GM21717 (cell line): ENCODE measurements at regions not wholly inside any gene's neighbourhood (a gene's known extent, or its start where the extent isn't known, plus 50 kb on each side); places are given as distances from the start of the nearest gene placed in this dataset.
A peak's percentile ranks its signal among the peaks of the same experiment; 100 is the strongest.
"Not testable (repeated sequence)": the region's sequence is repeated elsewhere in the genome, so short reads cannot be mapped to it uniquely, and the experiment has no call there.

ENCODE experiments used
- ATAC-seq: cut with Tn5 transposase; IDR thresholded peaks from one replicate; pipeline ENCODE4 v1.9.1; 2021; ENCODE audit warnings: mild to moderate bottlenecking, moderate library complexity; ENCODE audit not compliant: unreplicated experiment

DNA sequence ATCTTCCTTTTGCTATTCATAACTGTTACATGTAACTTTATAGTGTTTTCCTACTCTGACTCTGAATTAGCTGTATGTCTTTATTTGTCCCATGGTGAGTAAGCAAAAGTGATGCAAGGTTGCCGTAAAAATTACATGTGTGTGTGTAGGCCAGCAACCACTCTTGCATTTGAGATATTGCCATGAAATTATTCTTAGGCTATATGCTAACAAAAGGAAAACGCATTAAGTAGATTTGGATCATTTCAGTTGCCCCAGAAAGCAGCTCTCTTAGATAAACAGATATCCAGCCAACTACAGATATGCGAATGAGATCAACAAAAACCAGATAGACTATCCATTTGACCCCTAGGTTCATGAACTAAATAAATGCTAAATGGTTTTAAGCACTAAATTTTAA, 73.6 kb downstream of the CYLC2 start:
- ATAC-seq: no peak

DNA sequence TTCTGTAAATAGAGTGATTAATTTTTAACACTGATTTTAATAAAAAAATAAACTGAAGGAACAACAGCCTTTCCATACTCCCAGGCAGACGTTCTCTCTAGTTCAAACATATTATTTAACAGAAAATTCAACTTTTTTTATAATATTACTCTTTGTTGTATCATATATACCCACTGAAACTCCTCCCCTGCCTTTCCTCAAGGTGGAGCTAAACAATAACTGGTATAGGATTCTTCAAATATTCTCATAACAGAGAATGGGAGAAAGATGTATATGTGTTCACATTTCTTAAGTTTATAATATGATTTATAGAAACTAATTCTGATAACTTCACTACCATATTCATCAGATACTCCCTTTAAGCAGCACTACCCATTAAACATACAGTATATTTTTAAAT, 83.4 kb downstream of the CYLC2 start:
- ATAC-seq: no peak

DNA sequence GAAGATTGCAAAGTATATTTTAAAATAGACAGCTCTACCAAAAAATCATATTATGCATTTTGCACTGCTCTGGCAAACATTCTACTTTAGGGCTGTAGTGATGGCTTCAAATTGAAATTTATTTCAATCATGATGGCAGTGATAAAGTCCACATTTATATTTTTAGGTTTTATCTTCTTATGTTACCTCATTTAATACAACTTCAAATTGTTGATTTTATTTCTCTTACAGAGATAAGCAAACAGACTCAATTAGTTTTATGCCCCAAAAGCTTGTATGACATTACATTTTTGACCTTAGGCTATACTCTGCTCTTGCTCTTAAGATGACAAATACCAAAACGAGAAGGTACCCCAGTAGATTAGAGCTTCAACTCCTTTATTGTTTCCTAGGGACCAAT, 87.4 kb downstream of the CYLC2 start:
- no peak for ATAC-seq

DNA sequence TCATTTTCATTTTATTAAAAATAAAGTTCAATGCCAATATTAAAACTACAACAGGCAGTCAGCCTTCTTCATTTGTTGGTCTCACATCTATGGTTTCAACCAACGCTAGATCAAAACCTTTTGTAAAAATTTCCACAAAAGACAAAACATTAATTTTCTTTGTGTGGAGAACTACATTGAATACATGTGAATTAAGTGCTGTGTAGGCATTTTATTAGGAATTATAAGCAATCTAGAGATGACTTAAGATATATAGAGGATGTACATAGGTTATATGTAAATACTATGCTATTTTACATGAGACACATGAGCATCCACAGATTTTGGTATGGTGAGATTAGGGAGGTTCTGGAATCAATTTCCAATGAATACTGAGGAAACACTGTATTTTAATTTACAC, 94.2 kb downstream of the CYLC2 start:
- ATAC-seq: no peak

DNA sequence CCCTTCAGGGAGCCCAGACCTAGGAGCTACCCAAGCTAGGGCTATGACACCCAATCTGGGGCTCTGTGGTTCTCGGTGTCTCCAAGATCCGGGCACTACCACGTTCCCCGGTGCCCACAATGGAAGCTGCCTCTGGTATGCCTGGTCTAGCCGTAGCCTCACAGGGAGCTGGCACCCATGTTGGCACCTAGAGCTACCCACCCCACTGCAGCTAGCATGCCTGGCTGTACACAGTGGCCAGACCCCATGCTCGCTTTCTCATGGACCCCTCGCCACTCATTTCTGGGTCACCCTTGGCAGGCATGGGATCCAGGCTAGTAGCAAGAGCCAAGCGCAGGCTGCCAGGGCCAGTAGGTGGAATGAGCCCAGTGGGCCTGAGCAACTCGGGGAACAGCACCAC, 109.0 kb downstream of the CYLC2 start:
- ATAC-seq: no peak

DNA sequence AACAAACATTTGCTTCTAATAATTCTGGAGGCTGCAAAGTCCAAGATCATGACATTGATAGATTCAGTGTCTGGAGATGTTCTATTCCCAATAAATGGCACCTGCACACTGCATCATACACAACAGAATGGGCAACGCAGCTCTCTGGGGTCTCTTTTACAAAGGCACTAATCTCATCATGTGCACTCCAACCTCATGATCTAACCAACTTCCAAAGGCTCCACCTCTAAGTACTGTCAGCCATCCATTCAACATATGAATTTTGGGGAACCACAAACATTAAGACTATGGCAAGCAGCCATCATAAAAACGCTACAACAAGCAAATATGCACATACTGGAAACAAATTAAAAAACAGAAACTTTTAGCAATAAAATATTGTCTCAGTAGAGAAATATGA, 121.1 kb downstream of the CYLC2 start:
- ATAC-seq: no peak

DNA sequence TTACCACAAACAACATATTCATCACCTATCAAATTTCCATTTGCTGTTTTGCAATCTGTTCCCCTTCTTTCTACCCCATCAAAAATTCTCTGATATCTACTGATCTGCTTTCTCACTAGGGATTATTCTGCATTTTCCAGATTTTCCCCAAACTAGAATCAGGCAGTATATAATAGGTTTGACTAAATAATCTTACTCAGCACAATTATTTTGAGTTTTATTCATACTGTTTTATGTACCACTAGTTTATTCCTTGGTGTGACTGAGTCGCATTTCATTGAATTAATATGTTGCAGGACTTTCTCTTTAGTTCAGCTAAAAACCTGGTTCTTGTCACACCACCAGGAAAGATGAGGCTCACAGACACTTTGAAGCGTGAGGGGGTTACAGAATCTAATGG, 131.4 kb downstream of the CYLC2 start:
- no peak for ATAC-seq

DNA sequence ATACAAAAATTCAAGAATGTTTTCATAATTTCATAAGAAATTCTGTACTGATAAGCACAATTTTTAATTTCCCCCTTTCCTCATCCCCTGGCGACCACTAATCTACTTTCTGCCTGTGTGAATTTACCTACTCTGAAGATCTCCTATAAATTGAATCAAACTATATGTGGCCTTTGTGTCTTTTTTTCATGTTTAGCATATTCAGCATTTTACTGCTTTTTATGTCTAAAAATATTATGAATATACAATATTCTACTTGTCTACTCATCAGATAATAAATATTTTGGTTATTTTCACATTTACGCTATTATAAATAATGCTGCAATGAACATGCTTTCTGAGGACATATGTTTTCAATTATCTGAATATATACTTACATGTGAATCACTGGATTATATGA, 144.8 kb downstream of the CYLC2 start:
- no peak for ATAC-seq

DNA sequence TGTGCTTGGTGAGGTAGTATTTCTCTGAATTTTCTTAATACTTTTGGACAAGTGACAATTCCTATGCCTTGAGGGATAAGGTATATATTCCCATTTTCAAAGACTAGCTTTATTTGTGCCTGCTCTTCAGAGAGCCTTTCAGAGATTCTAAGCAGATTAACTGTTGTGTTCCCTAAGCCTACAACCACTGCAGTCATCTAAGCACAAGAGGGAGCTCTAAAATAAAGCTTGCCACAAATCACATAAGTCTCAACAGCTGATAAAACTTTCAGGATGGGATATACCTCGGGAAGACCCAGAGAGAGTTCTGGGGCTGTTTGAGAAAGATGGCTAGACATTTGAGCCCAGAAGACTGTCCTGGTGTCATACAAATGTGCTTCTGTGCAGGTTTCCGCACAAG, 157.3 kb downstream of the CYLC2 start:
- ATAC-seq: no peak

DNA sequence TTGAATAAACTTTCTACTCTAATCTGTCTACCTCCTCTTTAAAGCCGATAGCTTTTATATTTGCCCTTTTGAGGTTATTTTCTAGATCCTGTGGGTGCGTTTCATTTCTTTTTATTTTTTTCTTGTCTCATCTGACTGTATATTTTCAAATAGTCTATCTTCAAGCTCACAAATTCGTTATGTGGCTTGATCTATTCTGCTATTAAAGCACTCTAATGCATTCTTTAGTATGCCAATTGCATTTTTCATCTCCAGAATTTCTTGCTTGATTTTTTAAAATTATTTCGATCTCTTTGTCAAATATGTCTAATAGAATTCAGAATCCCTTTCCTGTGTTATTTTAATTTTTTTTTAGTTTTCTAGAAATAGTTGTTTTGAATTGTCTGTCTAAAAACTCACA, 172.4 kb downstream of the CYLC2 start:
- ATAC-seq: no peak

DNA sequence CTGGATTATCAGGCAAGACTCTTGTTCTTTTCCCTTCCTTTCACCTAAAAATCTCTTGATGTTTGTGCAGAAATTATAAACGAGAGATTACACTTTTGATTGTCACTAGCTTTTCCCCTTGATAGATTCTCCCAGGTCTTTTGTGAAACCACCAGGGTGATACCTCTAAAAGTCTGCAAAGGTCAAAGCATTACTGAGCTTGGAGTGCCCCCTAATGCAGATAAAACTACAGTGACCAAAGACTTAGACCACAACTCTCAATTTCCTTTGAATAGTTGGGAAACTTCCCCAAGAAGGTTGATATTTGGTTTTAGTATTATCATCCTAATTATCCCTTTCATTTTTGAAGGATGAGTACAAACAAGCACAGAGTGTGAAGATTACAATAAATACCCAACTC, 173.1 kb downstream of the CYLC2 start:
- ATAC-seq: no peak

DNA sequence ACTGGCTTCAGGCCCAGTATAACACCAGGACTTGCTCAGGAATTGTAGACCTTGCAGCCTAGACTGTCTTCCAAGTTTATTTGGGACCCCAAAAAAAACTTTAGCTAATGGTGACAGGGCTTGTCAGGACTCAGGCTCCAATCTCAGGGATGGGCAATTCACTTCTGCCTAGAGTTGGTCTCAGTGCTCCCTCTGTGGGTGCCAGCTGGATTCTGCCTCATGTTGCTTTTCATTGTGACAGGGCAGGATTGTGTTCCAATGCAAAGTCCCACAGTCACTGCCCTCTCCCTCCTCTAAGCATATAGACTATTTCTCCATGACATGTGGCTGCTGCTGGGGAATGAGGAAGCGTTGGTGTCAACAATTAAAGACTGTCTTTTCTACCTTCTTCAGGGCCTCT, 174.7 kb downstream of the CYLC2 start:
- ATAC-seq: no peak

DNA sequence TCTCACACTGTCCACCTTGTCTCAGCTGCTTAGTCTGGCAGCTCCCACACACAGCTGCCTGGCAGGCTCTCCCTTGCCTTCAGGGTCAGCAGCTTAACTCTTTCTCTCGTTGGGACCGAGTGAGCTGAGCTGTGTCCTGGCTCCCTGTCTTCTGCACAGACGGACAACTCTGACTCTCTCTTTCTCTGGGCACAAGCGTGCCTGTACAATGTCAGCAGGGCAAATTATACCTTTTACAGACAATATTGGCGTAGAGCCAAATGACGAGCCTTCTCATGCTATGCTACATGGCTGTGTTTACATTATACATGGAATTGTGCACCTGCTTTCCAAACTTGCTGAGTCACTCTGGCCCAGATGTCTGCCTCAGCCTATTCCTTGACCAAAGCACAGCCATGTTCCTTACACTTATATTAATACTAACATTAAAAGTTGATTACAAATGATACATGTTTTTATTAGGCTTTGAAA, 188.6 kb downstream of the CYLC2 start:
- no peak for ATAC-seq

DNA sequence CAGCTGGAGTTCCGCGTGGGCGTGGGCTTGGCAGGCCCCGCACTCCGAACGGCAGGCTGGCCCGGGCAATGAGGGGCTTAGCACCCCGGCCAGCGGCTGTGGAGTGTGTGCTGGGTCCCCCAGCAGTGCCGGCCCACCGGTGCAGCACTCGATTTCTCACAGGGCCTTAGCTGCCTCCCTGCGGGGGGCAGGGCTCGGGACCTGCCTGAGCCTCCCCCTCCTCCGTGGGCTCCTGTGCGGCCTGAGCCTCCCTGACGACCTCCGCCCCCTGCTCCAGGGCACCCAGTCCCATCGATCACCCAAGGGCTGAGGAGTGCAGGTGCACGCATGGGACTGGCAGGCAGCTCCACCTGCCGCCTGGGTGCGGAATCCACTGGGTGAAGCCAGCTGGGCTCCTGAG, 191.8 kb downstream of the CYLC2 start:
- no peak for ATAC-seq

DNA sequence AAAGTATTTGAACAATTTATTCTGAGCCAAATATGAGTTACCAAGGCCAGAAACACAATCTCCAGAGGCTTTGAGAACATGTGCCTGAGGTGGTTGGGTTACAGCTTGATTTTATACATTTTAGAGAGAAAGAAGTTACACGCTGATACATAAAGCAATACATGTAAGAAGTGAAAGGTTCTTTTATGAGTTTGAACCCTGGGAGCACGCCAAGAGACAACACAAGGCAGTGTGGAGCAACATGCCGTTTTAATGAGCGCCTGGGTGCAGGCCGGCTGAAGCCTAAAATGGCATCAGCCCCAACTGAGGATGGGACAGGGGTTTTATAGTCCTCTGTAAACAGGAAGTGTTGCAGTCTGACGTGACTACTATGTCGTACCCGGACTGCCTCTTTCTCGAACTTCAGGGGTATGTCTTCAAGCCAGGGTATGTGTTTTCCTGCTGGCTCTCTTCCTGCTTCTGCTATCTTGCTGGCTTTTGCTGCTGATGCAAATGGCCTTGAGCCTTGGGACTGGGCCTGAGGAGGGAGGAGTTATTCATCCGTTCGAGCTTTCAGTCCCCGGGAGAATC, 193.7 kb downstream of the CYLC2 start:
- no peak for ATAC-seq

DNA sequence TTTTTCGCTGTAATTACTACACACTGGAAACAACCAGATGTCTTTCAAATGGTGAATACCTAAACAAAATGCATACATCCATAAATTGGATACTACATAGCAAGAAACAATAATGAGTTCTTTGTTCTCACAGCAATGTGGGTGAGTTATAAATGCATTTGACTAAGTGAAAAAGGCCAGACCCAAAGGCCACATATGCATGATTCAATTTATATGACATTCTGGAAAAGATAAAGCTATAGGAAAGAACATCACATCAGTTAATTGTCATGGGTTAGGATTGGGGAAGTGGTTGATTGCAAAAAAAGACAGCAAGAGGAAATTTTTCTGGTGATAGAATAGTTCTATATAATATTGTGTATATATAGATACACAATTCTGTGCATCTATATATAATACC, 198.9 kb downstream of the CYLC2 start:
- ATAC-seq: no peak

DNA sequence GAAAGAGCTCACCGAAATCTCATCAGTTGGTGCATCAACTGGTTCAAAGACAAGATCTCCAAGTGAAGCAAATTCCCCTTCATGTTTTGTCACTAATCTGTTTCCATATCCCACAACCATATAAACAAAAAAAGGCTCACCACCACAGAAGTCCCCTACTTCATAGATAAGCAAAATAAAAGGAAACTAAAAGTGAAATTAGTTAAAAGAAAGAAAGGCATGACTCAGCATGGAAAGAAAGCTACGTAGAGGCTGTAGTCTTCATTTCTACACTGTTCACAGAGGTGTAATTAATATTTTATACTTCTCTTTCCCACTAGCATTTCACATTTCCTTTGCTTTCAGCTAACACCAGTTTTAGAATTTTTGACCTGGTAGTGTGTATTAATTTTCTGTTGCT, 208.0 kb downstream of the CYLC2 start:
- ATAC-seq: peak; percentile 54

DNA sequence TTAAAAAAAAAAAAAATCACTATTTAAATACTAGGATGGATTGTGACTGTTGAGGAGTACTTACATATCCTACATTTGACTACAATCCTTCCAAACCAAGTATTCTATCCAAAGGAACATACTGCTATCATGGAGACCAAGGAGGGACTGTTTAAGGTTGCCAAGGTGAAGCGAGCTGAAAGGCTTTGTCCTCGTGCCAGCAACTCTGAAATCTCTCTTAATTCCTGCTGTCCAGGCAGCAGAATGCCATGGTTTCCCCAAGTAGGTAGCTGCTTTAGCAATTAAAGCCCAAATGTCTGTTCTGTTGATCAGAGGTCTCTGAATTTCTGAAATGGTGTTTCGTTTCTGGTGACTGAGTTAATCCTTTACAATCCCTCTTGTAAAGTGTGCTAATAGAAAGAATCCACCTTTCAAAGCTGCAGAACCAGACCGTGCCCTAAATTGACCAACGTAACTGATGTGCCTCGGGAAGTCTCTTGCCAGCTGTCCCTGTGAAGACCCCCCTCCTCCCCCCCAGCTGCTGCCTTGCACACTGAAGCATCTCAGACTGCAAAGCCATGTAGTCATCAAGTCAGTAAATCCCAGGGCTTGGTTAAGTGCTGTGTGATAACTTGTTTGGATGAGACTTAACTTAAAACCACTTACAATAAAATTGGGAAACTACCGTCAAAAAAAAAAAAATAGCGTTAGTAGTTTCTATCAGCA, 210.9 kb downstream of the CYLC2 start:
- ATAC-seq: not testable (repeated sequence)

DNA sequence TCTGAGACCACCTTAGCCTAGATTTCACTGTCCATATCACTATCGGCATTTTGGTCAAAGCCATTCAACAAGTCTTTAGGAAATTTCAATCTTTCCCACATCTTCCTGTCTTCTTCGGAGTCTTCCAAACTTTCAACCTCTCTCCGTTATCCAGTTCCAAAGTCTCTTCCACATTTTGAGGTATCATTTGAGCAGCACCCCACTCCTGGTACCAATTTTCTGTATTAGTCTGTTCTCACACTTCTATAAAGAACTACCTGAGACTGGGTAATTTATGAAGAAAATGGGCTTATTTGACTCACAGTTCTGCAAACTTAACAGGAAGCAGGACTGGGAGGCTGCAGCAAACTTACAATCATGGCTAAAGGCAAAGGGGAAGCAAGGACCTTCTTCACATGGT, 215.5 kb downstream of the CYLC2 start:
- no peak for ATAC-seq

DNA sequence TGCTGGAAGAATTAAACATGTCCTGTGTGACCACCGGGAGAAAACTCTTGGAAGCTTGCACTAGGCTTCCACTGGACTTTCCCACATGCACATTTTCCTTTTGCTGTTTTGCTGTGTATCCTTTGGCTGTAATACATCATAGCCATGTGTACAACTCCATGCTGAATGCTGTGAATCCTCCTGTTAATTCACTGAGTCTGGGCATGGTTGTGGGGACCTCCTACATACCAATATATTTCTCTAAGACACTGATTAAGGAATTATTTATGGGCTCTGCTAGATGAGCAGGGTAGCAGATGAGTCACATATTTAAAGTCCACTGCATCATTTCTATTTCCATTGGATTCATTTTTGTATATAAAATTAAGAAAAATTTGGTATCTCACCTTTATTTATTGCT, 220.1 kb downstream of the CYLC2 start:
- ATAC-seq: no peak

DNA sequence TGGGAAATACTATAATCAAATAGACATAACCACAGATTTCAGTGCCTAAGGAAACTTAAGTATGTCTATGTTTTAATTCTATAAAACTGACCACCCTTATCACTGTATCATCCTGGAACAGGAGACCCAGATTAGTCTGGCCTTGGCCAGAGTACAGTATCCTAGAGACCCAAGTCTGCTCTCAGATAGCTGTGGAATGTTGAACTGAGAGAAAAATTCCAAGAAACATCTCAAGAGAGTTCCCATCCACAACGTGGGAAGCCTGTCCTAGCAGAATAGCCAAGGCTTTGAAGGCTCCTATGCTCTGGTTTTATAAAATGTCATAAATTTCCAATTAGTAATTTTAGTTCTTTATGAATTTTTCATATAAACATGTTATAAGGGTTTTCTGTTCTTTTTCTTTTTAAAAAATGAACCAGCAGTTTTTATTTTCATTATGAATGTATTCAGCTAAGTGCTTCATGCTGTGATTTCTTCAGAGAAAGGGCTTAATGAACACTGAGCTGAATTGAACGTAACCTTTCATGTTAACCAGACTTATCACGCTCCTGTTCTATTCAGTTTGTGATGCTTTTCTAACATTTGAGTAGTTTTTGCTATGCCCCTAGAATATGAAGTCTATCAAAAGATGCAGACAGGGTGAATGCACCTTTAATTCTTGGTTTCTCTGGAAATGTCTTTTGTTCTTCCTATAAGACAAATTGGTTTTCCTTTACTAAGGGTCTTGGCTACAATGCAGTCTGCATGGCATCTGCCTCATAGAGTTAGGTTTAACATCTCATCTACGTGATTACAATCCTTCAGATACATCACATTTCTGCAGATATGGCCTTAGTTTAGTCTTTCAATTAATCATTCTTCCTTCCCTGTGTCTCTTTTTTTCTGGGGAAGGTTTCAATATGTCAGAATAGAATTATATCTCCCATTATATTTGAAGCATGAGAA, 230.8 kb downstream of the CYLC2 start:
- ATAC-seq: no peak

DNA sequence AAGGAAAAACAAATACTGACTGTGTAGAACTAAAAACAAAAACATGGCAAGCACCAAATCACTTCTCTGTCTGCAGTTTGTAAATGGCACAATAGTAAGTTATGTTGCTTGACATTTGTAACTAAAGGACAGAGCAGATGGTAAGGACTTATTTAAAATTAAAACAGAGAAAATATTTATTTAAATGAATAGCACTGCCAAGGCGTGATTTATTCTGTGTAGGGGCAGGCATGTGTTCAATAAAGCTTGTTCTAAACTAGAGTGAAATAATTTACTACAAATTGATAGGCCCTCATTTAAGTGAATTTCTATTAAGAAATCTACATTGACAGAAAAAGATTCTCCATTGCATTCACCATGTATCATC, 231.5 kb downstream of the CYLC2 start:
- no peak for ATAC-seq
